HG02885 (cell line): ENCODE measurements at regions not wholly inside any gene's neighbourhood (a gene's known extent, or its start where the extent isn't known, plus 50 kb on each side); places are given as distances from the start of the nearest gene placed in this dataset.
"Not testable (repeated sequence)": the region's sequence is repeated elsewhere in the genome, so short reads cannot be mapped to it uniquely, and the experiment has no call there.

Experiments
- ATAC-seq: cut with Tn5 transposase; IDR thresholded peaks from one replicate; pipeline ENCODE4 v1.9.1; 2021; ENCODE audit warnings: mild to moderate bottlenecking; ENCODE audit not compliant: unreplicated experiment, poor library complexity

DNA sequence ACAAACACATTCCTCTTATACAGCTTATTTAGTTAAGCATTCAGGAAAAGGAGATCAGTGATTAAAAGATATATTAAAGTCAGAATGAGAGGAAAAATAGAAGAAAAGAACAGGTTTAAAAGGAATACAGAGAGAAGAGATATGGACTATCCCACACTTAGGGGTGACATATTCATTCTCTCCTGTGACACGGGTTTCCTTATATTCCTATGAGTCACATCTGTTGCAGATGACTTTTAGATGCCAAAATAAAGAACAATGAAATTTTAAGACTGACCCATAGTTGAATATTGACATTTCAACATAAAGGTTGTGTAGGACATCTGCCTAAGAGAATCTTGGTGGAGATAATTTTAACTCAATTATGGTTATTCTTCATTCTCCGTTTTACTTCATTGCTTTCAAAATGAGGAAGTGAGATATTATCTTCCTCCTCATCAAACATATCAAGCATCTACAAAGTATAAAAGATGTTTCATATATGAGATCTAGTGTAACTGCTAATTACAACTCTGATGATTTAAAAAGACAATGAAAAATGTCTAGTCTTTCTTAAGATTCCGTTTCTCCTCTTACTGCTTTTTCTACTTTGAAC lies 1336.7 kb upstream of the CITED2 start:
- peak; percentile 75 for ATAC-seq

DNA sequence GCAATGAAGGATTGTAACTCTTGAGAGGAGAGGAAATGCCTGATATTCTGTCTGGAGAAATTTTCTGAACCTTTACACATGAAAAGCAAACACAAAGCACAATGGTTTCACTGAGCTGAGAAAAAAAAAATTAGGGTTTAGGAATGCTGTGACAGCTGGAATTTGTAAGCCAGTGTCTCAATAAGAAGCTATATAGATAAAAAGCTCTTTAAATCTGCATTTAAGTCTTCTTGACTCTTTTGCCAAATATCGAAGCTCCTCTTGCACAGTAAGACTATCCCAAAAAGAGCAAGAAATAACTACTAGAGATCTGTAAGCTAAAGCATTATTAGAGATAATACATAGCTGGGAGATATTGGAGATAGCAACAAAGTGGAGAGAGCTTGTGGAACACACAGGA lies 1334.0 kb upstream of the CITED2 start:
- ATAC-seq: no peak

DNA sequence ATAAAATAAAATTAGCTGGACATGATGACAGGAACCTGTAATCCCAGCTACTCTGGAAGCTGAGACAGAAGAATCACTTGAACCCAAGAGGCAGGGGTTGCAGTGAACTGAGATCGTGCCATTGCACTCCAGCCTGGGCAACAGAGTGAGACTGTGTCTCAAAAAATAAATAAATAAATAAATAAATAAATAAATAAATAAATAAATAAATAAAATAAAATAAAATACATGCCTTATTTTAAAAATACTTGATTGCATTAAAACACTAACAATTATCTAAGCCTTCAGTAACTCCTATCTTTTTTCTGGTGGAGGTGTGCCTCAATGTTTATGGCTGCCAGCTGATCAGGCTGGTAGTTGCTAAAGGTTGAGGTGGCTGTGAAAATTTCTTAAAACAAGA lies 1329.6 kb upstream of the CITED2 start:
- not testable (repeated sequence) for ATAC-seq

DNA sequence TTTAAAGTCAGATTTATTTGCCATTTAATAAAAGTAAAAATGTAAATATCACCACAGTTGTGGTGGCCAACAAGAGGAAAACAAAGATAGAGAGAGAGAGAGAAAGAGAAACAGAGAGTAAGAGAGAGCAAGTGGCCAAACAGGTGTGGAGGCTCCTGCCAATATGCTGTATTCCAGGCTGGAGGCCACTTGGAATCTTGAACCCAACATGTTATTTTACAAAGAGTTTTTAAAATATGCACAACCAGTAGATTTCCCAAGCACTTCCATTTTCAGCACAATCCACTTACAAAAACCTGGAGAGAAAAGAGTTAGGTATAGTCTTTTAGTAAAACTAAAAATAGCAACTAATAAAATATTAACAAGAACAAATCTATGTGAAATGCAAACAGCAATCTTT lies 1323.1 kb upstream of the CITED2 start:
- no peak for ATAC-seq

DNA sequence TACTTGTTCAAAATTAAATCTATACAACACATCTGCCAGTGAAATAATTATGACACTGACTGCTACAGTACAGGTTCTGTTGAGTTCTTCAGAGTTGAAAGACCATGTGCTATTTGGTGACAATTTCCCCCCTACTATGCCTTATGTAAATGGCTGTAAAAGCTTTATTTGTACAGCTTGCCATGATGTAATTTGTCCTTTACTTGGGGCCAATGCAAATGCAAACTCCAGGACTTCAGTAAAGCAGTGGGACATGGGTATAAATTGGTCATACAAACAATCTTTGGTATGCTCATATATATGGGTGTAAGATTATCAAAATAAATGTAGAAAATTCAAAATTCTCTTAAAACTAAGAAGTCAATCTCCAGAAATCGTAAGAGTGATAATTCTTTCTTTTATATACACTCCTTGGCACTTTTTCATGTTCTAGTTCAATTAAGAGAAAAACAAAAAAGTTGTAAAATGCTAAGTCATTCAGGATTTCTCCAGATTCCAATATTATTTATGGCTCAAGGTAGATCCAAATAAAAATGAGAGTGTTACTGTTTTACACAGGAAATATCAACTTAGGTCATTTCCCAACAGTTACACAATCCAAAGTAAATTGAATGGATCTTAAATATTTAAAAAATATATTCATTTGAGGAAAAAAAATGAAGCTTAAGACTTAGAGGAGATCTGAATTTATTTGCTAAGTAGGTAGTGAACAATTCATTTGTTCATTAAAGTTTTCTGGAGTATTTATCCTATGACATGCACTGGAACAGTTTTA lies 1310.5 kb upstream of the CITED2 start:
- no peak for ATAC-seq

- ATAC-seq: no peak
These were observed 1303.5 kb upstream of the CITED2 start for GRCh38 chr6:140677781-140678528.

GRCh38 chr6:140671926-140672325 lies 1297.5 kb upstream of the CITED2 start:
- ATAC-seq: no peak

- no peak for ATAC-seq
These were observed 1295.6 kb upstream of the CITED2 start for GRCh38 chr6:140670021-140670420.

GRCh38 chr6:140669321-140669720 lies 1294.9 kb upstream of the CITED2 start:
- no peak for ATAC-seq

DNA sequence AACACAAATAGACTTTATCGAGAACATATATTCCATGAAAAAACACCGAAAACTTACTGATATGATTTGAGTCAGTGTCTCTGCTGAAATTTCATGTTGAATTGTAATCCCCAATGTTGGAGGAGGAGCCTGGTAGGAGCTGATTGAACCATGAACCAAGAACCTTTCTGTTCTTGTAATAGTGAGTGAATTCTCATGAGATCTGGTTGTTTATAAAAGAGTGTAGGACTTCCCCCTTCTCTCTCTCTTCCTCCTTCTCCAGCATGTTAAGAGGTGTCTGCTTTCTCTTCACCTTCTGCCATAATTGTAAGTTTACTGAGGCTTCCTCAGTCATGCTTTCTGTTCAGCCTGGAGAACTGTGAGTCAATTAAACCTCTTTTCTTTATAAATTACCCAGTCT lies 1289.3 kb upstream of the CITED2 start:
- no peak for ATAC-seq

GRCh38 chr6:140663094-140663493 lies 1288.6 kb upstream of the CITED2 start:
- ATAC-seq: no peak

- no peak for ATAC-seq
These were observed 1287.2 kb upstream of the CITED2 start for GRCh38 chr6:140661691-140662090.

GRCh38 chr6:140660295-140660694 lies 1285.8 kb upstream of the CITED2 start:
- no peak for ATAC-seq

- no peak for ATAC-seq
These were observed 1279.5 kb upstream of the CITED2 start for GRCh38 chr6:140653972-140654371.

- no peak for ATAC-seq
These were observed 1279.1 kb upstream of the CITED2 start for GRCh38 chr6:140653506-140653905.

DNA sequence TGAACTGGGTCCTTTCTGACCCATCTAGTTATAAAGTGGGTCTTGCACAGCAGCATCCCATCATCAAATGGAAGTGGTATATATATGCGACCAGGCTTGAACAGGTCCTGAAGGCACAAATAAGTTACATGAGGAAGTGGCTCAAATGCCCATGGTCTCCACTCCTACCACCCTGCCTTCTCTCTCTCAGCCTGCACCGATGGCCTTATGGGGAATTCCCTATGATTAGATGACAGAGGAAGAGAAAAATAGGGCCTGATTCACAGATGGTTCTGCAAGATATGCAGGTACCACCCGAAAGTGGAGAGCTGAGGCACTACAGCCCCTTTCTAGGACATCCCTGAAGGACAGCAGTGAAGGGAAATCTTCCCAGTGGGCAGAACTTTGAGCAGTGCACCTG lies 1275.1 kb upstream of the CITED2 start:
- ATAC-seq: not testable (repeated sequence)

DNA sequence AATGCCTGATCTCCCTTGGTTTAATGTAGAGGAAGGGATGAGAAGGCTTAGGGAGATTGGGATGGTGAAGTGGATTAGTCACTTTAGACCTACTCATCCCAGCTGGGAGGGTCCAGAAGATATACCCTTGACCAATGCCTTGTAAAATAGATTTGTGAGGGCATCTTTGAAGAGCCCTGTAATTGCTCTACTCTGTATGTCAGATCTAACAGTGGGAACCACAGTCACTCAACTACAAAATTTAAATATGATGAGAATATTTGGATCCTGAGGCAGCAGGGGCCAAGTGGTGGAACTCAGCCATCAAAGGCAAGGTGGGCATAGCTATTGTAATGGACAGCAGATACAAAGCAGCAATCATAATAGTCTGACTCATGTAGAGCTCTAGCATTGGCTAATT lies 1272.9 kb upstream of the CITED2 start:
- ATAC-seq: not testable (repeated sequence)

GRCh38 chr6:140644017-140644416 lies 1269.6 kb upstream of the CITED2 start:
- no peak for ATAC-seq

GRCh38 chr6:140641412-140641811 lies 1267.0 kb upstream of the CITED2 start:
- peak; percentile 86 for ATAC-seq

DNA sequence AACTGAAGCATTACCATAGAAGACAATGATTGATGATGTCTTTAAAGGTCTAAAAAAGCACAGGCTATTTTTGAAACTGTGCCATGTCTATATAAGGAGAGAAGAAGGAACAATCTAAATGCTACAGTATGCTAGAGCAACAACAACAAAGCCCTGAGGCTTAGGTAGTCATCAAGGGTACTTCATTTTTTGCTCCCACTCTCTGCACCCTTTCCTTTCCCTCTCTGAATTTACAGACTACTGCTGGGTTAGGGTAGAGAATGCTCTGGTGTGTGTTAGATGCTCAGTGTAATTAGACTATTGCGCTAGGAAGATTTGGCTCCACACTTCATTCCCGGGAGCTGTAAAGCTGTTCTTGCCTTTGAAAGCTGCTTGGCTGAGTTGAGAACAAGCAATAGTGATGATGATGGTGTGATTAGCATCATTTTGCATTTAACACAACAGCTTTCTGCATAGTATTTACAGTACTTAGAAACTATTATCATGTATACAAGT lies 1262.5 kb upstream of the CITED2 start:
- no peak for ATAC-seq

- ATAC-seq: no peak
These were observed 1261.9 kb upstream of the CITED2 start for GRCh38 chr6:140636271-140636907.
